WI38 (cell line): ENCODE measurements at regions not wholly inside any gene's neighbourhood (a gene's known extent, or its start where the extent isn't known, plus 50 kb on each side); places are given as distances from the start of the nearest gene placed in this dataset.

Source experiments
- H3K4me3 ChIP-seq: 2 replicates; pipeline ENCODE4 v1.5.1; 2011; ENCODE audit warnings: low read depth, mild to moderate bottlenecking, control low read depth, low read length
- TF ChIP-seq, protein P1 (sequence below): IDR thresholded peaks from 2 replicates; pipeline ENCODE4 v1.5.1; 2012; ENCODE audit warnings: low read depth, mild to moderate bottlenecking, control low read depth, low read length

DNA sequence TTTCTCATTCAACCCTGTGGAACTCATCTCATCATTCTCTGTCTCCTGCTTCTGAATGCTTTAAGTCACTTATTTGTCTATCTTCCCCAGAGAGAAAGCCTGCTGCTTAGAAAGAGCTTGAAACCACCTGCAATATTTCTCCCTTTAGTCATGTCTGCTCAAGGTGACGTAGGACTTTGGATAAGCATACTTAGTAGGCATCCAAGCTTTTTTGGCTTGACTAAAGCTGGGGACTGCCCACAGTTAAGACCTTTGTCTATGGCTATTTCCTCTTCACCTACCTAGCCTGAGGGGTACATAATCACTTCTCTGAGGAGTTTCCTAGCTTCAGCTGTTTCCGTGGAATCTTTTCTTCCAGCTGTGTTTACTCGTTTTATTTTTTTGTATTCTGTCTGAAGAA is 665.8 kb upstream of the CAMK1G start:
- TF ChIP-seq, protein P1, sequence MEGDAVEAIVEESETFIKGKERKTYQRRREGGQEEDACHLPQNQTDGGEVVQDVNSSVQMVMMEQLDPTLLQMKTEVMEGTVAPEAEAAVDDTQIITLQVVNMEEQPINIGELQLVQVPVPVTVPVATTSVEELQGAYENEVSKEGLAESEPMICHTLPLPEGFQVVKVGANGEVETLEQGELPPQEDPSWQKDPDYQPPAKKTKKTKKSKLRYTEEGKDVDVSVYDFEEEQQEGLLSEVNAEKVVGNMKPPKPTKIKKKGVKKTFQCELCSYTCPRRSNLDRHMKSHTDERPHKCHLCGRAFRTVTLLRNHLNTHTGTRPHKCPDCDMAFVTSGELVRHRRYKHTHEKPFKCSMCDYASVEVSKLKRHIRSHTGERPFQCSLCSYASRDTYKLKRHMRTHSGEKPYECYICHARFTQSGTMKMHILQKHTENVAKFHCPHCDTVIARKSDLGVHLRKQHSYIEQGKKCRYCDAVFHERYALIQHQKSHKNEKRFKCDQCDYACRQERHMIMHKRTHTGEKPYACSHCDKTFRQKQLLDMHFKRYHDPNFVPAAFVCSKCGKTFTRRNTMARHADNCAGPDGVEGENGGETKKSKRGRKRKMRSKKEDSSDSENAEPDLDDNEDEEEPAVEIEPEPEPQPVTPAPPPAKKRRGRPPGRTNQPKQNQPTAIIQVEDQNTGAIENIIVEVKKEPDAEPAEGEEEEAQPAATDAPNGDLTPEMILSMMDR: no peak
- H3K4me3 ChIP-seq: no peak overlapping the region

DNA sequence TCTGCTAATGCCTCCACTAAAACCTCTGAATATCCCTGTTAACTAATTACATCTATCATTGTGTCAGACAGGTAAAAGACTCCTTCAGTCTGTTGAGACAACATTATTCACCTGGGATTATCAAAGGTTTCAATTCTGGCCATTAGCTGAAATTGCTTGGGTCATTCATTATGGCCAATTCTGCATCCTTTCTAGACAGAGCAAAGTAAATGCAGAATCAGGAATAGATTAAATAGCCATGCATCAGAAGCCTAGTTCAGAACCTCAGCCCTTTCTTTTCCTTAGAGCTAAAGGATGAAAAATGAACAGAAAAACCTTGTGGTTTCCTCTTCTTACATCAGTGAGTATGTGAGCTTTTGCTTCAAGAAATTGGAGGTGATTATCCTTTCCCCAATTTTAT is 665.4 kb upstream of the CAMK1G start:
- TF ChIP-seq, protein P1: no peak
- no peak overlapping the region for H3K4me3 ChIP-seq

DNA sequence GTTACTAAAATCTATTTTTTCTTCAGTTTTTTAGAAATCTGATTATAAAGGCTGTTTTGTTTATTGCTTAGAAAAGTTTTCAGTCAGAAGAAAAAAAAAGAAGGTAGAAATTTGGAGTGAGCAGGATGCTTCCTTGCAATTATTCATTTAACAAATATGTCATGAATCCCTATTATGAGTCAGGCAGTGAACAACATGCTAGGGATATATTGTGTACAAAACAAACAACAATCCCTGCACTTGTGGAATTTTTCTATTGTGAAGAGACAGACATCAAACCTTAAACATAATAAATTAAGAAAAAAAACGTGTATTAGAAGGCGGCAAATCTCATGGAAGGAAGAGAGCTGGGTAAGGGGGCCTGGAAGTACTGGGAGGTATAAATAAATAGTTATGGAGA is 664.1 kb upstream of the CAMK1G start:
- no peak overlapping the region for H3K4me3 ChIP-seq
- TF ChIP-seq, protein P1: no peak

DNA sequence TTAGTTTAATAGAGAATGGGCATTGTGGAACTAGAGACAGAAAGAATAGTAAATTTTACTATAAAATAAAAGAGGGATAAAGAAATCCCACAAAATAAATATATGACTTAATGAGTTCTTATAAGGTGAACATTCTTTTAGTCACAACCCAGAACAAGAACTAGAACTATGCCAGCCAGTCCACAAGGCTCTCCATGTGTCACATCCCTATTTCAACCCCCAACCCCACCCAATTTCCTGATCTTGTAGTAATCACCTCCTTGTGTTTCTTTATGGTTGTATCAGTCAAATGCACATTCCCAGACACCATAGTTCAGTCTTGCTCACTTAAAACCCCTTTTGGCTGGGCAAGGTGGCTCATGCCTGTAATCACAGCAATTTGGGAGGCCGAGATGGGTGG is 662.3 kb upstream of the CAMK1G start:
- H3K4me3 ChIP-seq: no peak overlapping the region
- TF ChIP-seq, protein P1: no peak

DNA sequence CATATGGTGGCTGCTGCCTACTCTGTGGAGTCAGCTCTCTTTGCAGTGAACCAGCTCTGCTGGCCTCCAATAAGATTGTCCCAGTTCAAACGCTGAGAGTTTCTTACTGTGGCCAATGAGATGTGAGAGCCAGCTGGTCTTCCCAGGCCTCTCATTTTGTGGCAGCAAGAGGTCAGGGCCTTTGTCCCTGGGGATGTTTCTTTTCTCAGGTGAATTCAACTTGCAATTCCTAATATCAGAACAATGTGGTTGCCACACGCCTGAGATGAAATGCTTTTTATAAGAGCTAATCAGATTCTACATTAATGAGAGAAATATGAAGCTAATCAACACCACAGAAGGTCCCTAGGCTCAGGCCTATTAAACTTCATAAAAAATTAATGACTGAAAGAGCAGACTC is 660.1 kb upstream of the CAMK1G start:
- TF ChIP-seq, protein P1: no peak
- H3K4me3 ChIP-seq: no peak overlapping the region

DNA sequence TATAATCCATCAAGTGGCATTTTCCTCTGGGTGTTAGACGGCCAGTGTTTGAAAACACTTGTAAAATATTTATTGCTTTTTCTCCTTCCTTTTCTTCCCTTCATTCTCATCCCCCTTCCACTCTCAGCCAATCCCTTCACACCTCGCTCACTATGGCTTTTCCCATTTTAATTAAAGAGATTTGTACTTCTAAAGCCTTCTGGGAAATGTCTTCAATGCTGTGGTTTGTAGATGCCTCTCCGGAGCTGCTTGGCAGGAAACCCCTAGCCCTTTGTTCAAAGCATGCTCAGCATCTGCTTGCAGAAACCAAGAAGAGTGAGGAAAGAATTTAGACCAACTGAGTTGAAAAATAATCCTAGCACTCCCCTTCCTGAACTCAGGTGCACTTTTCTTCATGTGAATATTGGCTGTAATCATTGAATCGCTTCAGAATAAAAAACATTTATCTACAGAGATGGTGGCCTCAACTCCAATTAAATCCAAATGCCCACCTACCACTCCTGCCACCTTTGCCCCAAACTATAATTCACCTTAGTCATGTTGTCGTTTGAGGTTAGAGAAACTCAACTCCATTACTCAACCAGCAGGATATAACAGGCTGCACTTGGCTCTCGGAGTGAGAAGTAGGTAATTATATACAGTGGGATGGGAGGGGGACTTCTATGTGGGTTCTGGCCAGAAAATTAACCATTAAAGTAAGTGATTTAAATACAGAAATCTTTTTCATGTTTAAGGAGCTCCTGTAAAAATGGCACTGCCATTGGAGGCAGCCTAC is 659.4 kb upstream of the CAMK1G start:
- TF ChIP-seq, protein P1: no peak
- H3K4me3 ChIP-seq: no peak overlapping the region

DNA sequence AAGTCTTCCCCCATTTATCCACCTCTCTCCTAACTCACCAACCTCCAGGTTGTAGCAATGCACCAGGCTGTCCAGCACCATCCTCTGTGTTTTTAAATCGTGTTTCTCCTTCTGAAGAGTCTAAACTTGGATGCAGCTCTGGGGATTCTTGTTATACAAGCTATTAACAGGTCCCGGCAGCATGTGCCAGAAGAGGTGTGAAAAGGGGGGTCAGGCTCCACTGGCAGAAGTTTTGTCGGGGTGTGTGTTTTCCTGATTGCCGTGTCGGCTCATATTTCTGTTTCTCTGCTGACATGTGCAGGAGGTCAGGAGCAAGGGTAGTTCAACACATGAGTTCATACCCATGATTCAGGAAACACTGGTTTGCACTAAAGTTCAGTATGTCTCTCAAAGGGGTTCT is 658.6 kb upstream of the CAMK1G start:
- TF ChIP-seq, protein P1: no peak

More for the DNA sequence above, 658.6 kb upstream of the CAMK1G start:
- no peak overlapping the region for H3K4me3 ChIP-seq
